MM.1S (cell line): ENCODE measurements at regions not wholly inside any gene's neighbourhood (a gene's known extent, or its start where the extent isn't known, plus 50 kb on each side); places are given as distances from the start of the nearest gene placed in this dataset.

ENCODE experiments used
- CTCF ChIP-seq: fragments of 300-600 bp; sonication (generic); IDR thresholded peaks from 2 replicates; pipeline ENCODE4 v1.5.1; 2016; ENCODE audit warnings: antibody characterized with exemption, low read length, mixed read lengths
- EZH2 ChIP-seq: fragments of 300-600 bp; sonication (generic); optimal IDR thresholded peaks from 2 replicates; pipeline ENCODE3; 2017; ENCODE audit warnings: low read depth, mild to moderate bottlenecking, antibody characterized with exemption, low read length, mixed read lengths
- EZH2phosphoT487 ChIP-seq: fragments of 300-600 bp; sonication (generic); IDR thresholded peaks from 2 replicates; pipeline ENCODE4 v1.6.1; 2018; ENCODE audit warnings: antibody characterized with exemption, low read length

DNA sequence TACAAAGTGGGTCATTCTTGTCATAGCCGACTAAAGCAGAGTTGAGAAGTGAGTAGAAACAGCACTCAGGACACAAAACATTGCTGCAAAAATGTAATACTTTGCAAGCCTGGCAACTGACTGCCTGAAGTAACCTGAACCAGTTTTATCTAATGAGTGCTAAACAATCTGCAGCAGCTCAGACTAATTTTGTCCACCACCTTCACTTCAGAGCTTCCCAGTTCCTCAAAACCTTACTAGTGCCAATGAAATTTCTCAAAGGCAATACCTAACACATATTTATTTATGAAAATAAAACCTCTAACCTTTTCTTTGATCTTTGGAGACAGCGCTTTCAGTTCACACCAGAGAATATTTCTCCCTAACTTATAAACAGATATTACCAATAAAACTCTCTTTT, 56.7 kb upstream of the FKBP1C start:
- TF ChIP-seq CTCF (no peak), EZH2 (no peak), EZH2phosphoT487 (no peak)
